WTC11 (cell line): ENCODE measurements at regions not wholly inside any gene's neighbourhood (a gene's known extent, or its start where the extent isn't known, plus 50 kb on each side); places are given as distances from the start of the nearest gene placed in this dataset.

Source experiments
- ATAC-seq: fragments of 200-7000 bp; cut with Tn5 transposase; 2 replicates; pipeline ENCODE4 v1.10.0; 2021; ENCODE audit warnings: mild to moderate bottlenecking, moderate library complexity
- CTCF ChIA-PET: fragments of 300-600 bp; sonication (Branson Sonifier 250); formaldehyde crosslinking; loops from one replicate; lab custom pipeline; 2021; ENCODE audit warnings: antibody characterized with exemption; lab: Charles Lee
- POLR2A ChIA-PET: fragments of 350-600 bp; sonication (Branson Sonifier 250); formaldehyde crosslinking; loops from one replicate; lab custom pipeline; 2021; ENCODE audit warnings: antibody characterized with exemption; lab: Charles Lee
- DNase-seq: peaks from one replicate; pipeline ENCODE4 v3.0.0; 2021; ENCODE audit warnings: low spot score
- H3K27ac Mint-ChIP-seq: 2 replicates; pipeline ENCODE4 v1.8.0; 2021; ENCODE audit warnings: mixed read lengths
- H3K27me3 Mint-ChIP-seq: 2 replicates; pipeline ENCODE4 v1.8.0; 2021; ENCODE audit warnings: low read depth, mild to moderate bottlenecking, moderate library complexity, mixed read lengths
- H3K36me3 Mint-ChIP-seq: 2 replicates; pipeline ENCODE4 v1.8.0; 2021; ENCODE audit warnings: mixed read lengths
- H3K4me1 Mint-ChIP-seq: 2 replicates; pipeline ENCODE4 v1.8.0; 2022; ENCODE audit warnings: mixed read lengths
- H3K4me3 Mint-ChIP-seq: 2 replicates; pipeline ENCODE4 v1.8.0; 2021; ENCODE audit warnings: mild to moderate bottlenecking, moderate library complexity, mixed read lengths
- H3K9me3 Mint-ChIP-seq: 2 replicates; pipeline ENCODE4 v1.8.0; 2021; ENCODE audit warnings: mixed read lengths
- ATF2 ChIP-seq: sonication (generic); formaldehyde crosslinking; IDR thresholded peaks from 2 replicates; pipeline ENCODE4 v1.8.1; 2022; ENCODE audit warnings: low read depth, missing genetic modification reagents, borderline replicate concordance
- E2F1 ChIP-seq: sonication (generic); formaldehyde crosslinking; IDR thresholded peaks from 2 replicates; pipeline ENCODE4 v1.8.0; 2022; ENCODE audit warnings: mild to moderate bottlenecking, missing genetic modification reagents
- ETV6 ChIP-seq: sonication (generic); formaldehyde crosslinking; IDR thresholded peaks from 2 replicates; pipeline ENCODE4 v1.8.1; 2022; ENCODE audit warnings: mild to moderate bottlenecking, missing genetic modification reagents
- FOXJ3 ChIP-seq: sonication (generic); formaldehyde crosslinking; IDR thresholded peaks from 2 replicates; pipeline ENCODE4 v1.9.0; 2021; ENCODE audit warnings: missing genetic modification reagents, mild to moderate bottlenecking, borderline replicate concordance
- GTF2I ChIP-seq: fragments of 250-450 bp; sonication (Bioruptor Pico); conservative IDR thresholded peaks from 2 replicates; pipeline ENCODE4 v1.4.0; 2021; ENCODE audit warnings: mild to moderate bottlenecking
- JUN ChIP-seq: sonication (generic); formaldehyde crosslinking; IDR thresholded peaks from 2 replicates; pipeline ENCODE4 v1.8.0; 2023; ENCODE audit warnings: mild to moderate bottlenecking, missing genetic modification reagents
- KAT7 ChIP-seq: sonication (generic); formaldehyde crosslinking; IDR thresholded peaks from 2 replicates; pipeline ENCODE4 v1.8.1; 2023; ENCODE audit warnings: missing genetic modification reagents, mild to moderate bottlenecking, borderline replicate concordance
- OVOL2 ChIP-seq: fragments of 250-450 bp; sonication (Bioruptor Pico); IDR thresholded peaks from 2 replicates; pipeline ENCODE4 v1.9.0; 2021; ENCODE audit warnings: mild to moderate bottlenecking, borderline replicate concordance
- PRRX2 ChIP-seq: fragments of 250-450 bp; sonication (Bioruptor Pico); IDR thresholded peaks from 2 replicates; pipeline ENCODE4 v1.8.0; 2021; ENCODE audit warnings: mild to moderate bottlenecking
- RORB ChIP-seq: fragments of 250-450 bp; sonication (Bioruptor Pico); IDR thresholded peaks from 2 replicates; pipeline ENCODE4 v1.9.0; 2021; ENCODE audit warnings: mild to moderate bottlenecking
- STAT6 ChIP-seq: sonication (generic); formaldehyde crosslinking; conservative IDR thresholded peaks from 2 replicates; pipeline ENCODE4 v1.8.1; 2023; ENCODE audit warnings: mild to moderate bottlenecking, low read depth, missing genetic modification reagents, moderate library complexity
- TEAD4 ChIP-seq: sonication (generic); formaldehyde crosslinking; IDR thresholded peaks from 2 replicates; pipeline ENCODE4 v1.8.0; 2022; ENCODE audit warnings: mild to moderate bottlenecking, missing genetic modification reagents
- TP53 ChIP-seq: sonication (generic); formaldehyde crosslinking; IDR thresholded peaks from 2 replicates; pipeline ENCODE4 v1.8.1; 2023; ENCODE audit warnings: mild to moderate bottlenecking, missing genetic modification reagents
- USF2 ChIP-seq: sonication (generic); formaldehyde crosslinking; IDR thresholded peaks from 2 replicates; pipeline ENCODE4 v1.8.1; 2023; ENCODE audit warnings: mild to moderate bottlenecking, missing genetic modification reagents, moderate library complexity
- ZBTB21 ChIP-seq: sonication (generic); formaldehyde crosslinking; IDR thresholded peaks from 2 replicates; pipeline ENCODE4 v1.8.1; 2023; ENCODE audit warnings: mild to moderate bottlenecking, missing genetic modification reagents, borderline replicate concordance
- ZNF121 ChIP-seq: sonication (generic); formaldehyde crosslinking; IDR thresholded peaks from 2 replicates; pipeline ENCODE4 v1.8.0; 2023; ENCODE audit warnings: missing genetic modification reagents
- ZNF138 ChIP-seq: sonication (generic); formaldehyde crosslinking; conservative IDR thresholded peaks from 2 replicates; pipeline ENCODE4 v1.8.1; 2022; ENCODE audit warnings: mild to moderate bottlenecking, moderate library complexity, missing genetic modification reagents
- ZNF396 ChIP-seq: fragments of 250-450 bp; sonication (Bioruptor Pico); IDR thresholded peaks from 2 replicates; pipeline ENCODE4 v1.8.0; 2021; ENCODE audit warnings: mild to moderate bottlenecking, moderate library complexity, borderline replicate concordance
- ZNF416 ChIP-seq: fragments of 250-450 bp; sonication (Bioruptor Pico); IDR thresholded peaks from 2 replicates; pipeline ENCODE4 v1.9.0; 2021; ENCODE audit warnings: mild to moderate bottlenecking, inconsistent platforms
- ZNF671 ChIP-seq: fragments of 250-450 bp; sonication (Bioruptor Pico); IDR thresholded peaks from 2 replicates; pipeline ENCODE4 v1.8.0; 2021; ENCODE audit warnings: mild to moderate bottlenecking

GRCh38 chr21:15326032-15326867 lies 261.4 kb upstream of the NRIP1 start:
- Mint-ChIP-seq H3K4me1 (no peaks in the 10 kb centered on the region), H3K36me3 (no peaks in the 10 kb centered on the region), H3K4me3 (no peak overlapping the region), H3K27ac (no peak overlapping the region), H3K9me3 (no peaks in the 10 kb centered on the region), H3K27me3 (no peaks in the 10 kb centered on the region)
- CTCF ChIA-PET: no interaction called here
- no peak for TF ChIP-seq E2F1 (CRISPR knock-in tag)
- no peak for TF ChIP-seq TEAD4 (CRISPR knock-in tag)
- TF ChIP-seq ETV6 (CRISPR knock-in tag): no peak
- TF ChIP-seq ZNF416 (CRISPR knock-in tag): no peak
- no peak for TF ChIP-seq KAT7 (CRISPR knock-in tag)
- no peak for TF ChIP-seq STAT6 (CRISPR knock-in tag)
- no peak for TF ChIP-seq TP53 (CRISPR knock-in tag)
- no peak for TF ChIP-seq GTF2I
- no peak for TF ChIP-seq ZNF396 (CRISPR knock-in tag)
- TF ChIP-seq PRRX2 (CRISPR knock-in tag): no peak
- TF ChIP-seq FOXJ3: no peak
- no peak for TF ChIP-seq OVOL2
- no peak for TF ChIP-seq ATF2 (CRISPR knock-in tag)
- TF ChIP-seq JUN (CRISPR knock-in tag): no peak
- TF ChIP-seq ZNF121: no peak
- no peak for TF ChIP-seq ZNF138 (CRISPR knock-in tag)
- no peak for TF ChIP-seq ZBTB21 (CRISPR knock-in tag)
- POLR2A ChIA-PET: no interaction called here
- no peak for ATAC-seq
- no peak for DNase-seq

GRCh38 chr21:15327637-15328265 lies 263.0 kb upstream of the NRIP1 start:
- CTCF ChIA-PET: interaction anchor here (1.2 kb wide), 1 partner anchor 226 kb away, joined by 4 read pairs; no protein-coding TSS in a partner anchor

GRCh38 chr21:15329191-15329590 lies 264.4 kb upstream of the NRIP1 start:
- H3K4me1 Mint-ChIP-seq: no peaks in the 10 kb centered on the region
- no peaks in the 10 kb centered on the region for H3K9me3 Mint-ChIP-seq
- ChIA-PET CTCF (no interaction called here), POLR2A (no interaction called here)
- no peak overlapping the region for H3K4me3 Mint-ChIP-seq
- no peak for DNase-seq
- no peak for ATAC-seq
- no peaks in the 10 kb centered on the region for H3K27me3 Mint-ChIP-seq
- TF ChIP-seq USF2: no peak
- TF ChIP-seq RORB: no peak
- no peak for TF ChIP-seq GTF2I
- no peak overlapping the region for H3K27ac Mint-ChIP-seq
- H3K36me3 Mint-ChIP-seq: no peaks in the 10 kb centered on the region

More at GRCh38 chr21:15327637-15328265, 263.0 kb upstream of the NRIP1 start:
- no peak overlapping the region for H3K4me3 Mint-ChIP-seq
- no peaks in the 10 kb centered on the region for H3K27me3 Mint-ChIP-seq
- no peak for ATAC-seq
- no peak overlapping the region for H3K27ac Mint-ChIP-seq
- TF ChIP-seq ZNF671 (no peak), PRRX2 (CRISPR knock-in tag) (no peak)
- no peaks in the 10 kb centered on the region for H3K36me3 Mint-ChIP-seq
- POLR2A ChIA-PET: no interaction called here
- no peaks in the 10 kb centered on the region for H3K4me1 Mint-ChIP-seq
- H3K9me3 Mint-ChIP-seq: no peaks in the 10 kb centered on the region
- DNase-seq: no peak
